ENCODE measurements at regions not wholly inside any gene's neighbourhood (a gene's known extent, or its start where the extent isn't known, plus 50 kb on each side); places are given as distances from the start of the nearest gene placed in this dataset.

- TF ChIP-seq POLR2A (IDR thresholded peaks at IDR 0.05) = no peak
- TF ChIP-seq CTCF (IDR thresholded peaks at IDR 0.05) = peak; percentile 36 to 66 (median 52)
These were observed 60.4 kb upstream of the CAST start for GRCh38 chr5:96601715-96602244.

All from ovary (tissue), 3 donors.